SH-SY5Y (cell line): ENCODE measurements at regions not wholly inside any gene's neighbourhood (a gene's known extent, or its start where the extent isn't known, plus 50 kb on each side); places are given as distances from the start of the nearest gene placed in this dataset.

Experiments
- GATA2 ChIP-seq: IDR thresholded peaks from 2 replicates; pipeline ENCODE4 v1.6.1; 2011; ENCODE audit warnings: mild to moderate bottlenecking, low read depth, low read length
- GATA3 ChIP-seq: IDR thresholded peaks from 2 replicates; pipeline ENCODE4 v1.6.1; 2011; ENCODE audit warnings: low read depth, mild to moderate bottlenecking, low read length, moderate library complexity

DNA sequence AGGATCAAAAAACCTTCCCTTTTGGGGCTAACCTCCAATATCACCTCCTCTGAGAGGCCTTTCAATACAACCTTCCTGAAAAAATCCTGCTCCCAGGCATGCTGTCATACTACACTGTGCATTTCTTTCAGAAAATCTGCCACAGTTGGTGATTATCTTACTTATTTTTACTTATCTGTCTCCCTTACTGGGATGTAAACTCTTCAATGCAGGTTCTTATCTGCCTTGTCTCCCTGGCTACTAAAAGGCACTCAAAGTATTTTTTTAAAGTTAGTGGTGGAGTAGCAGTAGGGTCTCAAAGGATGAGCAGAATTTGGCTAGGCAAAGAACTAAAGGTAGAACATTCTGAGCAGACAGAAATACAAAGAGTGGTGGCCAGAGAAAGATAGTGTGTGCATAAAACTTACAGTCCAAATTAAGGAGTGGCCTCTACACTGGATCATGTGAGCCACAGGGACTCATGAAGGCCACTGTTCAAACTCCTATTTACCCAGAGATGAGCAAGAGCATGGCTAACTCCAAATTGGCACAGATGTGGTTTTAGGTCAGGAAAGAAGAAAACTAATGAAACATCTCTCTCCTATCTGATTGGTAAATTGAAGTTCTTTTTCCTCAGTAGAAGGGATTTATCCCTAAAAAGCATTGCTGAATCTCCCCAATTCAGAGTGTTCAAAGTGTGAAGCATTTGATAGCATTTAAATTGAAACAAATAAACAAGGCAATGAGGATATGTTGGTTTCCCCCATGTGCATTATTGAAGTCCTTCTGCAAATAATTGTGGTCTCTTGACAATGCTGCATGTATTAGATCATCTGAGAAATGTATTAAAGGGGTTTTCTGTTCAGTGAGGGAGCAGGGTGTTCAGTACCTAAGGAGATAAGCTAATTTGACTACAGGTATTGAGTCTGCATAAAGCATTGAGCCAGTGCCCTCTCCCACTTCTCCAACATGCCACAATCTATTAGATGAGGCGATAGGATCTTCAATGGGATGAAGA lies 285.5 kb downstream of the MREG start:
- TF ChIP-seq GATA3 (no peak), GATA2 (no peak)
